ENCODE measurements at regions not wholly inside any gene's neighbourhood (a gene's known extent, or its start where the extent isn't known, plus 50 kb on each side); places are given as distances from the start of the nearest gene placed in this dataset.

- intact Hi-C loops (cut with micrococcal nuclease): no loop called here
- H3K4me2 ChIP-seq (ENCODE audit: low read length): no peak overlapping the region
- ChIA-PET CTCF (no interaction called here), POLR2A (ENCODE audit: unreplicated experiment) (interaction anchor here (0.6 kb wide), 1 partner anchor 147 kb away, joined by 5 read pairs; no protein-coding TSS in a partner anchor)
- no peaks in the 10 kb centered on the region for H4K20me1 ChIP-seq (ENCODE audit: low read length)
- no peaks in the 10 kb centered on the region for H3K9me3 ChIP-seq (ENCODE audit: low read length)
- H3K4me3 ChIP-seq (ENCODE audit: low read length): no peak overlapping the region
- H3K27me3 ChIP-seq (ENCODE audit: low read length): no peaks in the 10 kb centered on the region
- no peaks in the 10 kb centered on the region for H3K9me2 ChIP-seq (replicated peaks; ENCODE audit: low read length)
- no peaks in the 10 kb centered on the region for H3F3A ChIP-seq (ENCODE audit: low read length, unreplicated experiment)
- H3K9ac ChIP-seq (ENCODE audit: low read length): no peak overlapping the region
- H3K36me3 ChIP-seq (ENCODE audit: low read depth, low read length): no peaks in the 10 kb centered on the region
- TF ChIP-seq CTCF (conservative IDR thresholded peaks at IDR 0.05; ENCODE audit: low read depth, low read length) (no peak), EZH2phosphoT487 (IDR thresholded peaks at IDR 0.05; ENCODE audit: borderline replicate concordance, low read length) (no peak), EZH2 (IDR thresholded peaks at IDR 0.05; ENCODE audit: low read length, unreplicated experiment) (no peak)
- no peaks in the 10 kb centered on the region for H3K79me2 ChIP-seq (ENCODE audit: low read length)
- no peaks in the 10 kb centered on the region for H3K4me1 ChIP-seq (ENCODE audit: insufficient read depth, low read length)
- ATAC-seq: no peak
- no peak for DNase-seq
- BruUV-seq (replicated peaks): no TSS peak
- no peak overlapping the region for H2AFZ ChIP-seq (ENCODE audit: low read length)
- H3K27ac ChIP-seq (ENCODE audit: low read length): no peak overlapping the region
Measured at GRCh38 chr6:121865811-121866210, 430.4 kb downstream of the GJA1 start.

- BruUV-seq (replicated peaks): no TSS peak
- H3K9me2 ChIP-seq (replicated peaks; ENCODE audit: low read length): no peaks in the 10 kb centered on the region
- no peaks in the 10 kb centered on the region for H3K9me3 ChIP-seq (ENCODE audit: low read length)
Measured at GRCh38 chr6:121867095-121867494, 431.6 kb downstream of the GJA1 start.

GRCh38 chr6:121868206-121868605 is 432.8 kb downstream of the GJA1 start:
- no peak overlapping the region for H3K4me2 ChIP-seq (ENCODE audit: low read length)
- no peaks in the 10 kb centered on the region for H3K9me3 ChIP-seq (ENCODE audit: low read length)
- H3K27me3 ChIP-seq (ENCODE audit: low read length): no peaks in the 10 kb centered on the region
- ChIA-PET POLR2A (ENCODE audit: unreplicated experiment) (no interaction called here), CTCF (no interaction called here)
- ATAC-seq (no peak), DNase-seq (no peak)
- H3K36me3 ChIP-seq (ENCODE audit: low read depth, low read length): no peaks in the 10 kb centered on the region
- H2AFZ ChIP-seq (ENCODE audit: low read length): no peak overlapping the region
- intact Hi-C loops (cut with micrococcal nuclease): no loop called here
- no peaks in the 10 kb centered on the region for H3K79me2 ChIP-seq (ENCODE audit: low read length)
- no peaks in the 10 kb centered on the region for H3F3A ChIP-seq (ENCODE audit: low read length, unreplicated experiment)
- no peak overlapping the region for H3K9ac ChIP-seq (ENCODE audit: low read length)
- H3K27ac ChIP-seq (ENCODE audit: low read length): no peak overlapping the region
- H4K20me1 ChIP-seq (ENCODE audit: low read length): no peaks in the 10 kb centered on the region
- no peak for TF ChIP-seq EZH2phosphoT487 (IDR thresholded peaks at IDR 0.05; ENCODE audit: borderline replicate concordance, low read length)
- TF ChIP-seq EZH2 (IDR thresholded peaks at IDR 0.05; ENCODE audit: low read length, unreplicated experiment): no peak
- no peak for TF ChIP-seq CTCF (conservative IDR thresholded peaks at IDR 0.05; ENCODE audit: low read depth, low read length)
- BruUV-seq (replicated peaks): no TSS peak
- no peaks in the 10 kb centered on the region for H3K4me1 ChIP-seq (ENCODE audit: insufficient read depth, low read length)
- no peak overlapping the region for H3K4me3 ChIP-seq (ENCODE audit: low read length)
- no peaks in the 10 kb centered on the region for H3K9me2 ChIP-seq (replicated peaks; ENCODE audit: low read length)

More at GRCh38 chr6:121867095-121867494, 431.6 kb downstream of the GJA1 start:
- Histone ChIP-seq H3K4me1 (ENCODE audit: insufficient read depth, low read length) (no peaks in the 10 kb centered on the region), H4K20me1 (ENCODE audit: low read length) (no peaks in the 10 kb centered on the region), H3K79me2 (ENCODE audit: low read length) (no peaks in the 10 kb centered on the region), H3F3A (ENCODE audit: low read length, unreplicated experiment) (no peaks in the 10 kb centered on the region), H3K4me3 (ENCODE audit: low read length) (no peak overlapping the region), H3K36me3 (ENCODE audit: low read depth, low read length) (no peaks in the 10 kb centered on the region), H3K27ac (ENCODE audit: low read length) (no peak overlapping the region), H3K4me2 (ENCODE audit: low read length) (no peak overlapping the region), H2AFZ (ENCODE audit: low read length) (no peak overlapping the region), H3K27me3 (ENCODE audit: low read length) (no peaks in the 10 kb centered on the region), H3K9ac (ENCODE audit: low read length) (no peak overlapping the region)
- DNase-seq: no peak
- intact Hi-C loops (cut with micrococcal nuclease): no loop called here
- POLR2A ChIA-PET (ENCODE audit: unreplicated experiment): no interaction called here
- ATAC-seq: no peak
- CTCF ChIA-PET: no interaction called here
- TF ChIP-seq EZH2phosphoT487 (IDR thresholded peaks at IDR 0.05; ENCODE audit: borderline replicate concordance, low read length) (no peak), EZH2 (IDR thresholded peaks at IDR 0.05; ENCODE audit: low read length, unreplicated experiment) (no peak), CTCF (conservative IDR thresholded peaks at IDR 0.05; ENCODE audit: low read depth, low read length) (no peak)

All from PC-3 (cell line).